Lower leg skin (tissue), 3 donors: ENCODE measurements at regions not wholly inside any gene's neighbourhood (a gene's known extent, or its start where the extent isn't known, plus 50 kb on each side); places are given as distances from the start of the nearest gene placed in this dataset.

Source experiments
- CTCF ChIP-seq, 3 donors: fragments of 450-650 bp; IDR thresholded peaks; one replicate each; pipeline ENCODE4 v1.5.1; 2016; ENCODE audit warnings: antibody characterized with exemption in 3 of 3, mild to moderate bottlenecking in 3 of 3, moderate library complexity in 2 of 3
- POLR2A ChIP-seq, 2 donors: fragments of 450-650 bp; IDR thresholded peaks; one replicate each; pipeline ENCODE4 v1.6.1; 2016 to 2017; ENCODE audit warnings: antibody characterized with exemption in 2 of 2, mild to moderate bottlenecking in 1 of 2, moderate library complexity in 1 of 2

- no peak for TF ChIP-seq POLR2A (IDR thresholded peaks at IDR 0.05)
- no peak for TF ChIP-seq CTCF (IDR thresholded peaks at IDR 0.05)
These were observed 183.2 kb upstream of the CD180 start for GRCh38 chr5:67379753-67380152.
